Nephron progenitor cell (in vitro differentiated cells): ENCODE measurements at regions not wholly inside any gene's neighbourhood (a gene's known extent, or its start where the extent isn't known, plus 50 kb on each side); places are given as distances from the start of the nearest gene placed in this dataset.

ENCODE experiments used
- DNase-seq: peaks from one replicate; pipeline ENCODE4 v3.0.0; 2021
- H3K27ac Mint-ChIP-seq: 2 replicates; pipeline ENCODE4 v1.8.0; 2021; ENCODE audit warnings: mild to moderate bottlenecking, moderate library complexity, mixed read lengths
- H3K27me3 Mint-ChIP-seq: 2 replicates; pipeline ENCODE4 v1.8.0; 2021; ENCODE audit warnings: mild to moderate bottlenecking, low read depth, mixed read lengths; ENCODE audit not compliant: poor library complexity
- H3K36me3 Mint-ChIP-seq: 2 replicates; pipeline ENCODE4 v1.8.0; 2021; ENCODE audit warnings: low read depth, mixed read lengths
- H3K4me1 Mint-ChIP-seq: 2 replicates; pipeline ENCODE4 v1.8.0; 2021; ENCODE audit warnings: mixed read lengths
- H3K4me3 Mint-ChIP-seq: 2 replicates; pipeline ENCODE4 v1.8.0; 2021; ENCODE audit warnings: mild to moderate bottlenecking, moderate library complexity, mixed read lengths
- H3K9me3 Mint-ChIP-seq: 2 replicates; pipeline ENCODE4 v1.8.0; 2021; ENCODE audit warnings: mild to moderate bottlenecking, moderate library complexity, mixed read lengths
- TF ChIP-seq, protein P1 (sequence below): fragments of 200-600 bp; sonication (generic); IDR thresholded peaks from 2 replicates; pipeline ENCODE4 v1.5.0; 2021; ENCODE audit warnings: antibody characterized with exemption

GRCh38 chr21:43364261-43364510, 62.7 kb downstream of the SIK1 start:
- Mint-ChIP-seq H3K36me3 (no peaks in the 10 kb centered on the region), H3K4me1 (peaks cover 84% of the 10 kb centered on the region), H3K27me3 (peaks cover 13% of the 10 kb centered on the region), H3K27ac (no peak overlapping the region), H3K9me3 (no peaks in the 10 kb centered on the region), H3K4me3 (no peak overlapping the region)
- no peak for DNase-seq
- TF ChIP-seq, protein P1, sequence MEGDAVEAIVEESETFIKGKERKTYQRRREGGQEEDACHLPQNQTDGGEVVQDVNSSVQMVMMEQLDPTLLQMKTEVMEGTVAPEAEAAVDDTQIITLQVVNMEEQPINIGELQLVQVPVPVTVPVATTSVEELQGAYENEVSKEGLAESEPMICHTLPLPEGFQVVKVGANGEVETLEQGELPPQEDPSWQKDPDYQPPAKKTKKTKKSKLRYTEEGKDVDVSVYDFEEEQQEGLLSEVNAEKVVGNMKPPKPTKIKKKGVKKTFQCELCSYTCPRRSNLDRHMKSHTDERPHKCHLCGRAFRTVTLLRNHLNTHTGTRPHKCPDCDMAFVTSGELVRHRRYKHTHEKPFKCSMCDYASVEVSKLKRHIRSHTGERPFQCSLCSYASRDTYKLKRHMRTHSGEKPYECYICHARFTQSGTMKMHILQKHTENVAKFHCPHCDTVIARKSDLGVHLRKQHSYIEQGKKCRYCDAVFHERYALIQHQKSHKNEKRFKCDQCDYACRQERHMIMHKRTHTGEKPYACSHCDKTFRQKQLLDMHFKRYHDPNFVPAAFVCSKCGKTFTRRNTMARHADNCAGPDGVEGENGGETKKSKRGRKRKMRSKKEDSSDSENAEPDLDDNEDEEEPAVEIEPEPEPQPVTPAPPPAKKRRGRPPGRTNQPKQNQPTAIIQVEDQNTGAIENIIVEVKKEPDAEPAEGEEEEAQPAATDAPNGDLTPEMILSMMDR, result no peak

GRCh38 chr21:43363506-43364260, 63.2 kb downstream of the SIK1 start:
- Mint-ChIP-seq H3K4me1 (peaks cover 84% of the 10 kb centered on the region), H3K4me3 (no peak overlapping the region)
- no peak for DNase-seq

DNA sequence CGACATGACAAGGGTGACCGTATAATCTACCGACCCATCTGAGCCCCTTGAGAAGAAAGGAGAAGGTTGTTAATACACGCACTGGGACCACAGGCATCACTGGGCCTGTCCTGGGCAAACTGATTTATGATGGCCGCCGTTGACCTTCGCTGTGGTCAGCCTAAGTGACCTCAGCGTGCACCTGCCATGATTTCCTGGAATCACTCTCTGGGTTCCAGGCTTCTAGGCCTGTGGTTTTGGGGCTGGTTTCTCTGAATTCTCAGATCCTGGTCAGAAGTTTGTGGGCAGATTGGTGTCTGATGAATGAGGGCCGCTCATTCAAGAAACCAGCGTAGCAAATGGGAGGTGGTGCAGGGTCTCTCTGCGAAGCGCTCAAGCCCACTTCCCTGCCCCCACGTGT, 64.0 kb downstream of the SIK1 start:
- DNase-seq, result peak; percentile 52
- H3K4me1 Mint-ChIP-seq, result peaks cover 84% of the 10 kb centered on the region
- H3K4me3 Mint-ChIP-seq, result peak overlapping the region; percentile 21
- H3K27me3 Mint-ChIP-seq, result peaks cover 12% of the 10 kb centered on the region
- no peak overlapping the region for H3K27ac Mint-ChIP-seq
- no peaks in the 10 kb centered on the region for H3K36me3 Mint-ChIP-seq
- TF ChIP-seq, protein P1, result no peak
- no peaks in the 10 kb centered on the region for H3K9me3 Mint-ChIP-seq

More at GRCh38 chr21:43363506-43364260, 63.2 kb downstream of the SIK1 start:
- Mint-ChIP-seq H3K27ac (no peak overlapping the region), H3K36me3 (no peaks in the 10 kb centered on the region), H3K9me3 (no peaks in the 10 kb centered on the region), H3K27me3 (peaks cover 12% of the 10 kb centered on the region)
- TF ChIP-seq, protein P1, result no peak

DNA sequence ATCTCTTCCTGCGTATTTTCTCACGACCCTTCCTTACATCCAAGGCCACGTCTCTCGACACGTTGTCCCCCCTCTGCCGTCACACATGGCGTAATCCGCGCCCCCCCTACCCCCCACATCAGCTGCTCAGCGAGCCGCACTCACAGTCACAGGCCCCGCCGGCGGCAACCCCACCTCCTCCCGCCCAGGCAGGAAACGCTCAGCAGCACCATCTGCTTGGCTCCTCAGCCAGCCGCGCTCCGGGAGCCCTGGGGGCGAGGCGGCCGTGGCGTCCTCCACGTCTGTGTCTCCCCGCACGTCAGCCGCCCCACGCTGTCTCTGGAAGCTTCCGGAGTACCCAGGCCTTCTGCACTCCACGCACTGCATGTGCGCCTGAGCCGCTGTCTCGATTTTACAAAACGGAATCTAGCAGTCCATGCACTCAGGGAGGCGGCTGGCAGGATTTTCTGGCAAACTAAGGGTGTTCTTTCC, 64.6 kb downstream of the SIK1 start:
- Mint-ChIP-seq H3K9me3 (no peaks in the 10 kb centered on the region), H3K36me3 (no peaks in the 10 kb centered on the region), H3K27me3 (peaks cover 12% of the 10 kb centered on the region), H3K4me1 (peaks cover 86% of the 10 kb centered on the region), H3K4me3 (peak overlapping the region; percentile 52), H3K27ac (no peak overlapping the region)
- TF ChIP-seq, protein P1, result no peak
- DNase-seq, result peak; percentile 64

- no peak overlapping the region for H3K27ac Mint-ChIP-seq
- TF ChIP-seq, protein P1, result no peak
- no peak for DNase-seq
- H3K4me1 Mint-ChIP-seq, result peaks cover 80% of the 10 kb centered on the region
- H3K4me3 Mint-ChIP-seq, result peak overlapping the region; percentile 52
- no peaks in the 10 kb centered on the region for H3K9me3 Mint-ChIP-seq
- H3K36me3 Mint-ChIP-seq, result no peaks in the 10 kb centered on the region
- peaks cover 12% of the 10 kb centered on the region for H3K27me3 Mint-ChIP-seq
Observed at GRCh38 chr21:43361493-43362296, 65.2 kb downstream of the SIK1 start.
